ENCODE measurements at regions not wholly inside any gene's neighbourhood (a gene's known extent, or its start where the extent isn't known, plus 50 kb on each side); places are given as distances from the start of the nearest gene placed in this dataset.

GRCh38 chr1:164951508-164951907 is 392.5 kb downstream of the PBX1 start:
- TF ChIP-seq, protein P1, sequence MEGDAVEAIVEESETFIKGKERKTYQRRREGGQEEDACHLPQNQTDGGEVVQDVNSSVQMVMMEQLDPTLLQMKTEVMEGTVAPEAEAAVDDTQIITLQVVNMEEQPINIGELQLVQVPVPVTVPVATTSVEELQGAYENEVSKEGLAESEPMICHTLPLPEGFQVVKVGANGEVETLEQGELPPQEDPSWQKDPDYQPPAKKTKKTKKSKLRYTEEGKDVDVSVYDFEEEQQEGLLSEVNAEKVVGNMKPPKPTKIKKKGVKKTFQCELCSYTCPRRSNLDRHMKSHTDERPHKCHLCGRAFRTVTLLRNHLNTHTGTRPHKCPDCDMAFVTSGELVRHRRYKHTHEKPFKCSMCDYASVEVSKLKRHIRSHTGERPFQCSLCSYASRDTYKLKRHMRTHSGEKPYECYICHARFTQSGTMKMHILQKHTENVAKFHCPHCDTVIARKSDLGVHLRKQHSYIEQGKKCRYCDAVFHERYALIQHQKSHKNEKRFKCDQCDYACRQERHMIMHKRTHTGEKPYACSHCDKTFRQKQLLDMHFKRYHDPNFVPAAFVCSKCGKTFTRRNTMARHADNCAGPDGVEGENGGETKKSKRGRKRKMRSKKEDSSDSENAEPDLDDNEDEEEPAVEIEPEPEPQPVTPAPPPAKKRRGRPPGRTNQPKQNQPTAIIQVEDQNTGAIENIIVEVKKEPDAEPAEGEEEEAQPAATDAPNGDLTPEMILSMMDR (IDR thresholded peaks at IDR 0.05), result no peak
- TF ChIP-seq POLR2A (IDR thresholded peaks at IDR 0.05), result no peak
